ENCODE measurements at regions not wholly inside any gene's neighbourhood (a gene's known extent, or its start where the extent isn't known, plus 50 kb on each side); places are given as distances from the start of the nearest gene placed in this dataset.
A peak's percentile ranks its signal among the peaks of the same experiment; 100 is the strongest.

DNA sequence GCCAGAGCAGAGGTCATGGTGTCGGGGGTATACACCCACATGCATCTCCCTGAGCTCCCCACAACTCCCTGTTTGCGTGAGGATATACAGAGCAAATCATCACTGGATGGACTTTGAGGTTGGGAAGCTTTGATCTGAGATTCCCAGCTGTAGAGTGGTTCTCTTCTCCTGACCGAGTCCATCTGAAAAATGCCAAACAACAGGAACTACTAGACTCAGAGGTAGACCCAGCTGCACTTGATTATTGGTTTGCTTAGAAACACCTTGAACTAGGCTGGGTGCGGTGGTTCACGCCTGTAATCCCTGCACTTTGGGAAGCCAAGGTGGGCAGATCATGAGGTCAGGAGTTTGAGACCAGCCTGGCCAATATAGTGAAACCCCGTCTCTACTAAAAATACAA is 125.0 kb downstream of the UNC5CL start (continued):
- TF ChIP-seq, protein P1, sequence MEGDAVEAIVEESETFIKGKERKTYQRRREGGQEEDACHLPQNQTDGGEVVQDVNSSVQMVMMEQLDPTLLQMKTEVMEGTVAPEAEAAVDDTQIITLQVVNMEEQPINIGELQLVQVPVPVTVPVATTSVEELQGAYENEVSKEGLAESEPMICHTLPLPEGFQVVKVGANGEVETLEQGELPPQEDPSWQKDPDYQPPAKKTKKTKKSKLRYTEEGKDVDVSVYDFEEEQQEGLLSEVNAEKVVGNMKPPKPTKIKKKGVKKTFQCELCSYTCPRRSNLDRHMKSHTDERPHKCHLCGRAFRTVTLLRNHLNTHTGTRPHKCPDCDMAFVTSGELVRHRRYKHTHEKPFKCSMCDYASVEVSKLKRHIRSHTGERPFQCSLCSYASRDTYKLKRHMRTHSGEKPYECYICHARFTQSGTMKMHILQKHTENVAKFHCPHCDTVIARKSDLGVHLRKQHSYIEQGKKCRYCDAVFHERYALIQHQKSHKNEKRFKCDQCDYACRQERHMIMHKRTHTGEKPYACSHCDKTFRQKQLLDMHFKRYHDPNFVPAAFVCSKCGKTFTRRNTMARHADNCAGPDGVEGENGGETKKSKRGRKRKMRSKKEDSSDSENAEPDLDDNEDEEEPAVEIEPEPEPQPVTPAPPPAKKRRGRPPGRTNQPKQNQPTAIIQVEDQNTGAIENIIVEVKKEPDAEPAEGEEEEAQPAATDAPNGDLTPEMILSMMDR (IDR thresholded peaks at IDR 0.05 in 2 of 3, conservative IDR thresholded peaks at IDR 0.05 in 1 of 3; ENCODE audit: borderline replicate concordance in 1 of 3, insufficient read depth in 1 of 3, low read depth in 2 of 3, low read length in 2 of 3), result no peak
- no peak for TF ChIP-seq TCF7L2 (IDR thresholded peaks at IDR 0.05; ENCODE audit: borderline replicate concordance, extremely low read depth, insufficient read depth, insufficient read length)
- no peak for TF ChIP-seq FOSL1 (IDR thresholded peaks at IDR 0.05; ENCODE audit: low read depth)
- TF ChIP-seq, protein P2, sequence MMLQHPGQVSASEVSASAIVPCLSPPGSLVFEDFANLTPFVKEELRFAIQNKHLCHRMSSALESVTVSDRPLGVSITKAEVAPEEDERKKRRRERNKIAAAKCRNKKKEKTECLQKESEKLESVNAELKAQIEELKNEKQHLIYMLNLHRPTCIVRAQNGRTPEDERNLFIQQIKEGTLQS (IDR thresholded peaks at IDR 0.05), result no peak

DNA sequence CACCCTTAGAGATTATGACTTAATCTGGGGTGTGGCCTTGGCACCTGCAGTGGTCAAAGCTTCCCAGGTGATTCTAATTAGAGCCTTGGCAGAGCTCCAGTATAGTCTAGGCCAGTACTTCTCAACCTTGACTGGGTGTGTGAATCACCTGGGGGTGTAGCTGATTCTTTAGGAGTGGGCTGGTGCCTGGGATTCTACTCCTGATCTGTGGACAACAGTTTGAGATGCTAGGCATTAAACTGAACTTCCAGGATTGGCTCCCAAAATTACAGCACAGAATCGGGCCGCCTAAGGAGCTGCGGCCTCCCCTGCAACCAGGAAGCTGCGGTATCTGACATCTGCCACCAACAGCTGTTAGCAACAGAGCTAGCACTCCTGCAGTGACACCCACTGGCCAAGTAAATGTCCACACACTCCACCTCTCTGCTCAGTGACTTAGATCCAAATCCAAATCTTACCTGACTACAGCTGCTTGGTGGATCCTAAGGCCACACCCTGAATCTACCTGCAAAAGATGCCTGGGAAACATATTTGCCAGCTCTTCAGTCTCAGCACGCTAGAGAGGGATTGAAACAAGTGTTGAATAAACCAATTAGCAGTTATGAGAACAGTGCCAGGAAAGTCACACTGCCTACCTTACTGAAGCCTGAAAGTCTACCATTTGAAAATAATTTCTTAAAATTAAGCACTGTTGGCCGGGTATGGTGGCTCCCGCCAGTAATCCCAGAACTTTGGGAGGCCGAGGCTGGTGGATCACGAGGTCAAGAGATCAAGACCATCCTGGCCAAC is 126.7 kb downstream of the UNC5CL start:
- RAD21 ChIA-PET (ENCODE audit: low non-redundant PET in 1 of 2, low total read pairs in 2 of 2, uncharacterized antibody in 2 of 2, unreplicated experiment in 2 of 2), result no interaction called here
- Histone ChIP-seq H3K27me3 (ENCODE audit: insufficient read depth, low read length) (no peaks in the 10 kb centered on the region), H3K4me3 (replicated peaks in 1 of 2; ENCODE audit: low read depth in 1 of 2, low read length in 2 of 2) (no peak overlapping the region), H3K4me1 (ENCODE audit: control insufficient read depth in 1 of 2, insufficient read depth in 2 of 2, low read length in 2 of 2) (peaks cover 1 to 5% of the 10 kb centered on the region in 2 experiments; a peak in 1 of 4 replicates), H3K4me2 (ENCODE audit: low read length) (no peak overlapping the region), H3K9me2 (ENCODE audit: insufficient read depth) (no peaks in the 10 kb centered on the region), H3K27ac (ENCODE audit: low read depth, low read length) (no peak overlapping the region), H2AFZ (ENCODE audit: low read depth, low read length, poor library complexity, severe bottlenecking) (no peak overlapping the region), H3K9ac (ENCODE audit: low read length) (no peak overlapping the region), H3K79me2 (ENCODE audit: insufficient read depth, low read length) (no peaks in the 10 kb centered on the region), H4K20me1 (ENCODE audit: insufficient read depth) (no peaks in the 10 kb centered on the region), H3K9me3 (ENCODE audit: control insufficient read depth in 1 of 2, insufficient read depth in 1 of 2, low read depth in 1 of 2, low read length in 2 of 2) (no peaks in the 10 kb centered on the region), H3K36me3 (ENCODE audit: control insufficient read depth in 1 of 2, insufficient read depth in 2 of 2, low read length in 2 of 2) (no peaks in the 10 kb centered on the region)
- CTCF ChIA-PET, result interaction anchor here (0.6 to 1.6 kb wide), 10 partner anchors 10 to 931 kb away, joined by 3 to 9 read pairs (median 3); partner anchors contain the start of gene UNC5CL
- DNase-seq (ENCODE audit: low read depth, low spot score) (no peak), ATAC-seq (peak; percentile 87)
- BruUV-seq (replicated peaks), result no TSS peak
- POLR2A ChIA-PET, result no interaction called here
- intact Hi-C loops (cut with micrococcal nuclease), result no loop called here
- TF ChIP-seq ZNF274 (IDR thresholded peaks at IDR 0.05; ENCODE audit: low read depth, low read length) (no peak), RAD21 (IDR thresholded peaks at IDR 0.05; ENCODE audit: low read depth) (peak; percentile 42), JUND (IDR thresholded peaks at IDR 0.05) (no peak), YY1 (IDR thresholded peaks at IDR 0.05; ENCODE audit: extremely low read depth, insufficient replicate concordance, low read depth, low read length) (no peak), ZFX (IDR thresholded peaks at IDR 0.05) (no peak)
- TF ChIP-seq, protein P3, sequence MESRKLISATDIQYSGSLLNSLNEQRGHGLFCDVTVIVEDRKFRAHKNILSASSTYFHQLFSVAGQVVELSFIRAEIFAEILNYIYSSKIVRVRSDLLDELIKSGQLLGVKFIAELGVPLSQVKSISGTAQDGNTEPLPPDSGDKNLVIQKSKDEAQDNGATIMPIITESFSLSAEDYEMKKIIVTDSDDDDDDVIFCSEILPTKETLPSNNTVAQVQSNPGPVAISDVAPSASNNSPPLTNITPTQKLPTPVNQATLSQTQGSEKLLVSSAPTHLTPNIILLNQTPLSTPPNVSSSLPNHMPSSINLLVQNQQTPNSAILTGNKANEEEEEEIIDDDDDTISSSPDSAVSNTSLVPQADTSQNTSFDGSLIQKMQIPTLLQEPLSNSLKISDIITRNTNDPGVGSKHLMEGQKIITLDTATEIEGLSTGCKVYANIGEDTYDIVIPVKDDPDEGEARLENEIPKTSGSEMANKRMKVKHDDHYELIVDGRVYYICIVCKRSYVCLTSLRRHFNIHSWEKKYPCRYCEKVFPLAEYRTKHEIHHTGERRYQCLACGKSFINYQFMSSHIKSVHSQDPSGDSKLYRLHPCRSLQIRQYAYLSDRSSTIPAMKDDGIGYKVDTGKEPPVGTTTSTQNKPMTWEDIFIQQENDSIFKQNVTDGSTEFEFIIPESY (IDR thresholded peaks at IDR 0.05; ENCODE audit: extremely low read depth, insufficient replicate concordance, low read length), result no peak
- TF ChIP-seq, protein P1 (IDR thresholded peaks at IDR 0.05 in 2 of 3, conservative IDR thresholded peaks at IDR 0.05 in 1 of 3; ENCODE audit: borderline replicate concordance in 1 of 3, insufficient read depth in 1 of 3, low read depth in 2 of 3, low read length in 2 of 3), result peak in 2 of 3 experiments; percentile 51 to 56; a peak in 4 of 6 replicates
- TF ChIP-seq, protein P4, sequence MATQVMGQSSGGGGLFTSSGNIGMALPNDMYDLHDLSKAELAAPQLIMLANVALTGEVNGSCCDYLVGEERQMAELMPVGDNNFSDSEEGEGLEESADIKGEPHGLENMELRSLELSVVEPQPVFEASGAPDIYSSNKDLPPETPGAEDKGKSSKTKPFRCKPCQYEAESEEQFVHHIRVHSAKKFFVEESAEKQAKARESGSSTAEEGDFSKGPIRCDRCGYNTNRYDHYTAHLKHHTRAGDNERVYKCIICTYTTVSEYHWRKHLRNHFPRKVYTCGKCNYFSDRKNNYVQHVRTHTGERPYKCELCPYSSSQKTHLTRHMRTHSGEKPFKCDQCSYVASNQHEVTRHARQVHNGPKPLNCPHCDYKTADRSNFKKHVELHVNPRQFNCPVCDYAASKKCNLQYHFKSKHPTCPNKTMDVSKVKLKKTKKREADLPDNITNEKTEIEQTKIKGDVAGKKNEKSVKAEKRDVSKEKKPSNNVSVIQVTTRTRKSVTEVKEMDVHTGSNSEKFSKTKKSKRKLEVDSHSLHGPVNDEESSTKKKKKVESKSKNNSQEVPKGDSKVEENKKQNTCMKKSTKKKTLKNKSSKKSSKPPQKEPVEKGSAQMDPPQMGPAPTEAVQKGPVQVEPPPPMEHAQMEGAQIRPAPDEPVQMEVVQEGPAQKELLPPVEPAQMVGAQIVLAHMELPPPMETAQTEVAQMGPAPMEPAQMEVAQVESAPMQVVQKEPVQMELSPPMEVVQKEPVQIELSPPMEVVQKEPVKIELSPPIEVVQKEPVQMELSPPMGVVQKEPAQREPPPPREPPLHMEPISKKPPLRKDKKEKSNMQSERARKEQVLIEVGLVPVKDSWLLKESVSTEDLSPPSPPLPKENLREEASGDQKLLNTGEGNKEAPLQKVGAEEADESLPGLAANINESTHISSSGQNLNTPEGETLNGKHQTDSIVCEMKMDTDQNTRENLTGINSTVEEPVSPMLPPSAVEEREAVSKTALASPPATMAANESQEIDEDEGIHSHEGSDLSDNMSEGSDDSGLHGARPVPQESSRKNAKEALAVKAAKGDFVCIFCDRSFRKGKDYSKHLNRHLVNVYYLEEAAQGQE (IDR thresholded peaks at IDR 0.05; ENCODE audit: low read depth), result no peak

Data from HCT116 (cell line).